Breast epithelium (tissue), 4 donors: ENCODE measurements at regions not wholly inside any gene's neighbourhood (a gene's known extent, or its start where the extent isn't known, plus 50 kb on each side); places are given as distances from the start of the nearest gene placed in this dataset.

Experiments used
- DNase-seq, 2 donors: peaks; one replicate each; pipeline ENCODE4 v3.0.0-alpha.2; 2019; ENCODE audit warnings: low spot score in 2 of 2
- H3K27ac ChIP-seq, 2 donors: fragments of 200-600 bp; sonication (generic) in 1 of 2; one replicate each; pipeline ENCODE4 v1.5.1; 2016 to 2019; ENCODE audit warnings: mild to moderate bottlenecking in 1 of 2
- H3K27me3 ChIP-seq, 2 donors: fragments of 200-600 bp; sonication (generic) in 1 of 2; one replicate each; pipeline versions ENCODE4 v1.5.1 to v1.6.0; 2017 to 2019; ENCODE audit warnings: control low read depth in 1 of 2, mild to moderate bottlenecking in 1 of 2
- H3K36me3 ChIP-seq: fragments of 200-600 bp; one replicate; pipeline ENCODE4 v1.5.1; 2019
- H3K4me1 ChIP-seq, 2 donors: fragments of 200-600 bp; sonication (generic); one replicate each; pipeline ENCODE4 v1.5.1; 2016 to 2019; ENCODE audit warnings: control low read depth in 1 of 2
- H3K4me3 ChIP-seq, 3 donors: fragments of 200-600 bp; sonication (generic); 1 replicate in 2 of 3; 2 replicates in 1 of 3; pipeline ENCODE4 v1.5.1; 2016 to 2019; ENCODE audit warnings: mild to moderate bottlenecking in 3 of 3, moderate library complexity in 2 of 3
- H3K9me3 ChIP-seq, 2 donors: fragments of 200-600 bp; sonication (generic) in 1 of 2; one replicate each; pipeline ENCODE4 v1.5.1; 2016 to 2019; ENCODE audit warnings: control low read depth in 1 of 2
- POLR2A ChIP-seq: fragments of 450-650 bp; IDR thresholded peaks from one replicate; pipeline ENCODE4 v1.6.1; 2016; ENCODE audit warnings: antibody characterized with exemption, mild to moderate bottlenecking, moderate library complexity
- POLR2AphosphoS5 ChIP-seq, 3 donors: sonication (generic); formaldehyde crosslinking; IDR thresholded peaks; one replicate each; pipeline ENCODE4 v1.6.1; 2017; ENCODE audit warnings: antibody characterized with exemption in 3 of 3
- intact Hi-C: fragments of 100-400 bp; cut with DNase I; formaldehyde crosslinking; loops from one replicate; pipeline ENCODE4 v1.15.1; 2023; ENCODE audit warnings: low total_unique reads
- TF ChIP-seq, protein P1 (sequence below), 3 donors: fragments of 450-650 bp; IDR thresholded peaks; one replicate each; pipeline ENCODE4 v1.5.1; 2016 to 2017; ENCODE audit warnings: antibody characterized with exemption in 3 of 3, mild to moderate bottlenecking in 3 of 3, moderate library complexity in 3 of 3

DNA sequence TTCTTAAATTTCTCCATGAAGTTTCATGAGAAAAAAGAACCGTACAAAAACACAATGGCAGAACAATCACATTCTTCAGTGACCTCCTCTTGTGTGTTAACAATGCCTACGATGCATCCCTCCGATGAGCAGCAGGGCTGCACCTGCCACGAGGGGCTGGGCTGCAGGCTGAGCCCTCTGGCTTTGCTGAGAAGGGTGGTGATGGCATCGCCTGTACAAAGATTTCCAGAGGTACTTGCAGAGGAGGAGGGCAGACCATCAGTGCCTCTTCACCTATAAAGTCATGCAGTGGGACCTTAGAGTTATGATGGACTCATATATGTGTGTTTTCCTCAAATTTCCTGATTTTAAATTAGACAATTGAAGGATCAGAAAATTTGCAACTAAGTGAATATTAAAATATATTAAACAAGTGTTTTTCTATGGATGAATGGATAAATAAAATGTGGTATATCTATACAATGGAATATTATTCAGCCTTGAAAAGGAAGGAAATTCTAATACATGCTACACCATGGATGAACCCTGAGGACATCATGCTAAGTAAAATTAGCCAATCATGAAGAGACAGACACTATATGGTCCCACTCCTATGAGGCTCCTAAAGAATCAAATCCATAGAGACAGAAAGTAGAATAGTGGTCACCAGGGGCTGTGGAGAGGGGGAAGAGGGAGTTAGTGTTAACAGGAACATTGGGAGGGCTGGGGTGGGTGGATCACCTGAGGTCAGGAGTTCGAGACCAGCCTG is 489.3 kb downstream of the SIPA1L2 start:
- Histone ChIP-seq H3K4me3 (no peak overlapping the region), H3K27ac (no peak overlapping the region), H3K36me3 (no peaks in the 10 kb centered on the region), H3K9me3 (peaks cover 0 to 6% of the 10 kb centered on the region in 2 donors), H3K27me3 (no peaks in the 10 kb centered on the region), H3K4me1 (no peaks in the 10 kb centered on the region)
- DNase-seq: no peak
- TF ChIP-seq POLR2AphosphoS5 (IDR thresholded peaks at IDR 0.05) (no peak), POLR2A (no peak)
- TF ChIP-seq, protein P1, sequence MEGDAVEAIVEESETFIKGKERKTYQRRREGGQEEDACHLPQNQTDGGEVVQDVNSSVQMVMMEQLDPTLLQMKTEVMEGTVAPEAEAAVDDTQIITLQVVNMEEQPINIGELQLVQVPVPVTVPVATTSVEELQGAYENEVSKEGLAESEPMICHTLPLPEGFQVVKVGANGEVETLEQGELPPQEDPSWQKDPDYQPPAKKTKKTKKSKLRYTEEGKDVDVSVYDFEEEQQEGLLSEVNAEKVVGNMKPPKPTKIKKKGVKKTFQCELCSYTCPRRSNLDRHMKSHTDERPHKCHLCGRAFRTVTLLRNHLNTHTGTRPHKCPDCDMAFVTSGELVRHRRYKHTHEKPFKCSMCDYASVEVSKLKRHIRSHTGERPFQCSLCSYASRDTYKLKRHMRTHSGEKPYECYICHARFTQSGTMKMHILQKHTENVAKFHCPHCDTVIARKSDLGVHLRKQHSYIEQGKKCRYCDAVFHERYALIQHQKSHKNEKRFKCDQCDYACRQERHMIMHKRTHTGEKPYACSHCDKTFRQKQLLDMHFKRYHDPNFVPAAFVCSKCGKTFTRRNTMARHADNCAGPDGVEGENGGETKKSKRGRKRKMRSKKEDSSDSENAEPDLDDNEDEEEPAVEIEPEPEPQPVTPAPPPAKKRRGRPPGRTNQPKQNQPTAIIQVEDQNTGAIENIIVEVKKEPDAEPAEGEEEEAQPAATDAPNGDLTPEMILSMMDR (IDR thresholded peaks at IDR 0.05): no peak
- intact Hi-C loops: no loop called here

GRCh38 chr1:232139444-232139843 is 490.5 kb downstream of the SIPA1L2 start:
- no peaks in the 10 kb centered on the region for H3K4me1 ChIP-seq
- H3K27ac ChIP-seq: no peak overlapping the region
- H3K9me3 ChIP-seq: peaks cover 0 to 6% of the 10 kb centered on the region in 2 donors
- no peaks in the 10 kb centered on the region for H3K27me3 ChIP-seq
- TF ChIP-seq POLR2A: no peak
- no peak for TF ChIP-seq POLR2AphosphoS5 (IDR thresholded peaks at IDR 0.05)
- TF ChIP-seq, protein P1 (IDR thresholded peaks at IDR 0.05): no peak
- no peak overlapping the region for H3K4me3 ChIP-seq
- no peak for DNase-seq
- intact Hi-C loops: no loop called here
- no peaks in the 10 kb centered on the region for H3K36me3 ChIP-seq

DNA sequence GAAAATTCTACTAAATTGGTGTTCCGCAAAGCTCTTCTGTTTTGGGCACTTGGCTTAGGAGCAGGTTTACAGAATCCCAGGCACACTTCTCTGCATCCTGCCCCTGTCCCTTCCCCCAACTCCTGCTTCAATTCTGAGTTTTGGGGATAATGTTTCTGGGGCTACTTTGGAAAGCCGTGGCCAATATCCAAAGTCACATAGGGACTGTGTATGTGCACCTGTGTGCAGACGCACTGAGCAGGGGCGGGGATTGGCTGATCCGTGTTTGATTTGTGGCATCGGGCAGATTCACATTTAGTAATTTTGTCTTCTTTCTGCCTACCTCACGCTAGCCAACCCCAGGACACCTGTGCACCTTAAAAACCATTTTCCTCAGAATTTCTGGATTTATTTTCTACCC is 491.9 kb downstream of the SIPA1L2 start:
- Histone ChIP-seq H3K9me3 (peaks cover 0 to 6% of the 10 kb centered on the region in 2 donors), H3K27ac (no peak overlapping the region)
- intact Hi-C loops: no loop called here

GRCh38 chr1:232137066-232137465 is 492.9 kb downstream of the SIPA1L2 start:
- Histone ChIP-seq H3K27me3 (no peaks in the 10 kb centered on the region), H3K27ac (no peak overlapping the region), H3K4me1 (no peaks in the 10 kb centered on the region), H3K36me3 (no peaks in the 10 kb centered on the region), H3K4me3 (no peak overlapping the region), H3K9me3 (peaks cover 0 to 6% of the 10 kb centered on the region in 2 donors)
- intact Hi-C loops: no loop called here
- TF ChIP-seq POLR2A (no peak), POLR2AphosphoS5 (IDR thresholded peaks at IDR 0.05) (no peak)
- TF ChIP-seq, protein P1 (IDR thresholded peaks at IDR 0.05): no peak
- no peak for DNase-seq

More for the DNA sequence above, 491.9 kb downstream of the SIPA1L2 start:
- Histone ChIP-seq H3K4me3 (no peak overlapping the region), H3K27me3 (no peaks in the 10 kb centered on the region), H3K36me3 (no peaks in the 10 kb centered on the region), H3K4me1 (no peaks in the 10 kb centered on the region)
- DNase-seq: no peak
- TF ChIP-seq POLR2AphosphoS5 (IDR thresholded peaks at IDR 0.05) (no peak), POLR2A (no peak)
- TF ChIP-seq, protein P1 (IDR thresholded peaks at IDR 0.05): no peak

- Histone ChIP-seq H3K27me3 (no peaks in the 10 kb centered on the region), H3K27ac (no peak overlapping the region), H3K36me3 (no peaks in the 10 kb centered on the region), H3K9me3 (peaks cover 0 to 13% of the 10 kb centered on the region in 2 donors), H3K4me3 (no peak overlapping the region), H3K4me1 (no peaks in the 10 kb centered on the region)
- TF ChIP-seq POLR2AphosphoS5 (IDR thresholded peaks at IDR 0.05) (no peak), POLR2A (no peak)
- TF ChIP-seq, protein P1 (IDR thresholded peaks at IDR 0.05): no peak
- no peak for DNase-seq
- intact Hi-C loops: no loop called here
Measured at GRCh38 chr1:232136136-232136535, 493.8 kb downstream of the SIPA1L2 start.
